HG02938 (cell line): ENCODE measurements at regions not wholly inside any gene's neighbourhood (a gene's known extent, or its start where the extent isn't known, plus 50 kb on each side); places are given as distances from the start of the nearest gene placed in this dataset.
A peak's percentile ranks its signal among the peaks of the same experiment; 100 is the strongest.
"Not testable (repeated sequence)": the region's sequence is repeated elsewhere in the genome, so short reads cannot be mapped to it uniquely, and the experiment has no call there.

Experiments
- ATAC-seq: cut with Tn5 transposase; IDR thresholded peaks from one replicate; pipeline ENCODE4 v1.9.1; 2021; ENCODE audit warnings: mild to moderate bottlenecking, moderate library complexity; ENCODE audit not compliant: unreplicated experiment

GRCh38 chr13:52565324-52565723 lies 76.9 kb upstream of the HNRNPA1L2 start:
- ATAC-seq = peak; percentile 57

GRCh38 chr13:52569904-52570602 lies 72.2 kb upstream of the HNRNPA1L2 start:
- ATAC-seq = peak; percentile 81

- ATAC-seq = not testable (repeated sequence)
Measured at GRCh38 chr13:52571163-52571562, 71.1 kb upstream of the HNRNPA1L2 start.

GRCh38 chr13:52582962-52583361 lies 59.3 kb upstream of the HNRNPA1L2 start:
- ATAC-seq = peak; percentile 96
